ENCODE measurements at regions not wholly inside any gene's neighbourhood (a gene's known extent, or its start where the extent isn't known, plus 50 kb on each side); places are given as distances from the start of the nearest gene placed in this dataset.

- Histone ChIP-seq H3K14ac (replicated peaks; ENCODE audit: low read depth, low read length) (no peak overlapping the region), H3K4me3 (ENCODE audit: insufficient read depth, low read depth, low read length) (no peak overlapping the region), H3K27ac (ENCODE audit: insufficient read depth, low read length) (no peak overlapping the region), H3K9me3 (ENCODE audit: control insufficient read depth, insufficient read depth, low read length) (no peaks in the 10 kb centered on the region), H3K4me2 (ENCODE audit: low read depth, low read length) (no peak overlapping the region), H2AK5ac (ENCODE audit: low read depth, low read length) (no peak overlapping the region), H3K56ac (ENCODE audit: extremely low read depth, insufficient read depth, low read length) (no peak overlapping the region), H2AFZ (replicated peaks; ENCODE audit: low read length, poor library complexity) (no peak overlapping the region), H2BK20ac (ENCODE audit: low read depth, low read length) (no peak overlapping the region), H4K91ac (ENCODE audit: insufficient read depth, low read depth, low read length) (no peak overlapping the region), H4K8ac (ENCODE audit: low read depth in 2 of 2, low read length in 2 of 2) (no peak overlapping the region), H4K5ac (ENCODE audit: low read depth, low read length) (no peak overlapping the region), H3K9me1 (ENCODE audit: insufficient read depth, low read length) (no peaks in the 10 kb centered on the region), H2BK120ac (ENCODE audit: low read depth, low read length) (no peak overlapping the region), H2BK15ac (ENCODE audit: low read depth, low read length) (no peak overlapping the region), H2BK5ac (ENCODE audit: low read depth, low read length, poor library complexity, severe bottlenecking) (no peak overlapping the region), H3K18ac (ENCODE audit: low read depth, low read length) (no peak overlapping the region), H3K4me1 (ENCODE audit: control insufficient read depth, insufficient read depth, low read length) (no peaks in the 10 kb centered on the region), H3K9ac (ENCODE audit: low read depth, low read length) (no peak overlapping the region), H3K27me3 (ENCODE audit: control insufficient read depth, insufficient read depth, low read length) (no peaks in the 10 kb centered on the region), H4K20me1 (ENCODE audit: insufficient read depth, low read length) (no peaks in the 10 kb centered on the region), H3K23ac (ENCODE audit: low read depth, low read length) (no peak overlapping the region), H3K4ac (ENCODE audit: low read depth, low read length) (no peak overlapping the region), H3K79me1 (ENCODE audit: low read depth in 1 of 2, low read length in 2 of 2) (no peaks in the 10 kb centered on the region), H2AK9ac (replicated peaks; ENCODE audit: low read depth, low read length, poor library complexity) (no peak overlapping the region), H3K36me3 (ENCODE audit: control insufficient read depth, insufficient read depth, low read length) (no peaks in the 10 kb centered on the region)
- CTCF ChIA-PET, result no interaction called here
- POLR2A ChIA-PET (ENCODE audit: unreplicated experiment), result no interaction called here
- ATAC-seq (ENCODE audit: low read depth), result no peak
- no peak for TF ChIP-seq MAZ (IDR thresholded peaks at IDR 0.05; ENCODE audit: borderline replicate concordance, low read depth, low read length)
- TF ChIP-seq RAD21 (IDR thresholded peaks at IDR 0.05; ENCODE audit: low read length), result no peak
- TF ChIP-seq BHLHE40 (IDR thresholded peaks at IDR 0.05; ENCODE audit: low read depth, low read length), result no peak
- no peak for TF ChIP-seq SMC3 (IDR thresholded peaks at IDR 0.05; ENCODE audit: low read depth, low read length)
- TF ChIP-seq, protein P1, sequence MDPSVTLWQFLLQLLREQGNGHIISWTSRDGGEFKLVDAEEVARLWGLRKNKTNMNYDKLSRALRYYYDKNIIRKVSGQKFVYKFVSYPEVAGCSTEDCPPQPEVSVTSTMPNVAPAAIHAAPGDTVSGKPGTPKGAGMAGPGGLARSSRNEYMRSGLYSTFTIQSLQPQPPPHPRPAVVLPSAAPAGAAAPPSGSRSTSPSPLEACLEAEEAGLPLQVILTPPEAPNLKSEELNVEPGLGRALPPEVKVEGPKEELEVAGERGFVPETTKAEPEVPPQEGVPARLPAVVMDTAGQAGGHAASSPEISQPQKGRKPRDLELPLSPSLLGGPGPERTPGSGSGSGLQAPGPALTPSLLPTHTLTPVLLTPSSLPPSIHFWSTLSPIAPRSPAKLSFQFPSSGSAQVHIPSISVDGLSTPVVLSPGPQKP (IDR thresholded peaks at IDR 0.05; ENCODE audit: borderline replicate concordance, low read depth, low read length), result no peak
- no peak for TF ChIP-seq MXI1 (IDR thresholded peaks at IDR 0.05; ENCODE audit: borderline replicate concordance, low read depth, low read length)
- no peak for TF ChIP-seq RFX5 (IDR thresholded peaks at IDR 0.05; ENCODE audit: low read depth, low read length)
- no peak for TF ChIP-seq MAFK (IDR thresholded peaks at IDR 0.05; ENCODE audit: low read depth, low read length)
- no peak for TF ChIP-seq FOS (IDR thresholded peaks at IDR 0.05; ENCODE audit: low read depth, low read length)
- no peak for TF ChIP-seq POLR2A (IDR thresholded peaks at IDR 0.05; ENCODE audit: low read depth, low read length)
- TF ChIP-seq RCOR1 (IDR thresholded peaks at IDR 0.05; ENCODE audit: insufficient replicate concordance, low read length), result no peak
- no peak for TF ChIP-seq CTCF (conservative IDR thresholded peaks at IDR 0.05; ENCODE audit: low read depth, low read length)
- TF ChIP-seq CHD1 (IDR thresholded peaks at IDR 0.05; ENCODE audit: low read depth, low read length), result no peak
- TF ChIP-seq NFE2L2 (IDR thresholded peaks at IDR 0.05; ENCODE audit: low read depth, low read length), result no peak
- TF ChIP-seq, protein P2, sequence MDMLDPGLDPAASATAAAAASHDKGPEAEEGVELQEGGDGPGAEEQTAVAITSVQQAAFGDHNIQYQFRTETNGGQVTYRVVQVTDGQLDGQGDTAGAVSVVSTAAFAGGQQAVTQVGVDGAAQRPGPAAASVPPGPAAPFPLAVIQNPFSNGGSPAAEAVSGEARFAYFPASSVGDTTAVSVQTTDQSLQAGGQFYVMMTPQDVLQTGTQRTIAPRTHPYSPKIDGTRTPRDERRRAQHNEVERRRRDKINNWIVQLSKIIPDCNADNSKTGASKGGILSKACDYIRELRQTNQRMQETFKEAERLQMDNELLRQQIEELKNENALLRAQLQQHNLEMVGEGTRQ (IDR thresholded peaks at IDR 0.05; ENCODE audit: low read depth, low read length), result no peak
- no peak for TF ChIP-seq CEBPB (IDR thresholded peaks at IDR 0.05; ENCODE audit: low read depth, low read length)
- intact Hi-C loops (cut with micrococcal nuclease), result no loop called here
- dilution Hi-C loops (cut with HindIII; ENCODE audit: low sequenced_read_pairs, unreplicated experiment), result no loop called here
- in situ Hi-C loops (cut with MboI; ENCODE audit: low sequenced_read_pairs), result no loop called here
- no TSS peak for BruUV-seq (replicated peaks)
- no peak for DNase-seq
These were observed 53.9 kb upstream of the RAB18 start for GRCh38 chr10:27450225-27450624.
